K562 (cell line): ENCODE measurements at regions not wholly inside any gene's neighbourhood (a gene's known extent, or its start where the extent isn't known, plus 50 kb on each side); places are given as distances from the start of the nearest gene placed in this dataset.

Experiments
- ATAC-seq: fragments of 200-7000 bp; cut with Tn5 transposase; 3 replicates; pipeline ENCODE4 v1.9.1; 2020; ENCODE audit warnings: moderate library complexity
- BruUV-seq: library from RNA; stranded (reverse); fragments of 400-500 nt; replicated peaks from 2 replicates; lab custom pipeline; 2021; lab: Mats Ljungman, UMichigan
- CTCF ChIA-PET: fragments of 300-600 bp; formaldehyde crosslinking; extraction: SDS; loops from one replicate; lab custom pipeline; 2021; ENCODE audit warnings: low intra/inter-chr PET ratio; lab: Yijun Ruan, JAX
- POLR2A ChIA-PET: fragments of 300-600, 350-650 bp; sonication (Branson Sonifier 250); formaldehyde crosslinking; extraction: SDS; loops from one replicate; lab custom pipeline; 2021; ENCODE audit warnings: antibody characterized with exemption, inconsistent platforms; lab: Yijun Ruan, JAX
- DNase-seq, 4 experiments: peaks; one replicate each; pipeline versions ENCODE4 v3.0.0 to v3.0.0-alpha.2; 2011 to 2018; ENCODE audit warnings: low spot score in 3 of 4, mixed read lengths in 3 of 4; ENCODE audit errors: extremely low read depth in 1 of 4
- FAIRE-seq: peaks from 2 replicates; lab custom pipeline; 2011; peaks lifted over from hg19 to GRCh38; lab: Jason Lieb, UNC
- H2AFZ ChIP-seq: 2 replicates; pipeline ENCODE4 v1.6.0; 2011; ENCODE audit warnings: low read depth, low read length, control low read depth, inconsistent platforms
- H3K27ac ChIP-seq: fragments of 200-600 bp; 3 replicates; pipeline ENCODE4 v1.8.0; 2011; ENCODE audit warnings: low read depth, mild to moderate bottlenecking, control low read depth, inconsistent platforms, low read length, moderate library complexity, mixed read lengths; ENCODE audit errors: extremely low read depth
- H3K27me3 ChIP-seq, 2 experiments: fragments of 300-600 bp in 1 of 2; 2 replicates in 1 of 2; 3 replicates in 1 of 2; pipeline versions ENCODE4 v1.6.0 to v1.8.0; 2011; ENCODE audit warnings: inconsistent platforms in 2 of 2, low read length in 2 of 2, mild to moderate bottlenecking in 1 of 2, mixed read lengths in 1 of 2, moderate library complexity in 1 of 2; ENCODE audit not compliant: control insufficient read depth in 2 of 2, insufficient read depth in 2 of 2
- H3K36me3 ChIP-seq: fragments of 300-600 bp; 3 replicates; pipeline ENCODE4 v1.8.0; 2011; ENCODE audit warnings: mild to moderate bottlenecking, low read length, inconsistent platforms; ENCODE audit not compliant: control insufficient read depth, insufficient read depth
- H3K4me1 ChIP-seq, 2 experiments: fragments of 200-600 bp in 1 of 2; replicated peaks in 1 of 2; 2 replicates in 1 of 2; 3 replicates in 1 of 2; pipeline versions ENCODE4 v1.5.1 to v1.8.0; 2011; ENCODE audit warnings: inconsistent platforms in 2 of 2, low read length in 2 of 2, mild to moderate bottlenecking in 1 of 2, mixed read lengths in 1 of 2, moderate library complexity in 1 of 2; ENCODE audit not compliant: control insufficient read depth in 2 of 2, insufficient read depth in 2 of 2
- H3K4me2 ChIP-seq: 2 replicates; pipeline ENCODE4 v1.6.1; 2011; ENCODE audit warnings: low read length, control low read depth, inconsistent platforms, mixed read lengths; ENCODE audit not compliant: insufficient read depth
- H3K4me3 ChIP-seq: fragments of 200-600 bp; sonication (generic), shearing (Covaris generic); 2 replicates; pipeline ENCODE4 v1.5.1; 2016; ENCODE audit warnings: control low read depth, inconsistent platforms
- H3K79me2 ChIP-seq: fragments of 200-600 bp; 3 replicates; pipeline ENCODE4 v1.8.0; 2011; ENCODE audit warnings: low read length, inconsistent platforms; ENCODE audit not compliant: control insufficient read depth, insufficient read depth
- H3K9ac ChIP-seq, 2 experiments: 2 replicates each; pipeline versions ENCODE4 v1.6.0 to v1.6.1; 2011; ENCODE audit warnings: low read depth in 2 of 2, low read length in 2 of 2, control low read depth in 1 of 2, inconsistent platforms in 1 of 2, mild to moderate bottlenecking in 1 of 2, mixed read lengths in 1 of 2; ENCODE audit not compliant: insufficient read depth in 1 of 2
- H3K9me1 ChIP-seq: one replicate; pipeline ENCODE4 v1.6.0; 2011; ENCODE audit warnings: inconsistent platforms, mild to moderate bottlenecking, low read length, moderate library complexity; ENCODE audit not compliant: control insufficient read depth, insufficient read depth
- H3K9me3 ChIP-seq: replicated peaks from 2 replicates; pipeline ENCODE4 v1.5.1; 2011; ENCODE audit warnings: low read depth, low read length, inconsistent platforms; ENCODE audit not compliant: control insufficient read depth, insufficient read depth
- H4K20me1 ChIP-seq: replicated peaks from 2 replicates; pipeline ENCODE4 v1.6.1; 2011; ENCODE audit warnings: low read length, inconsistent platforms, mixed read lengths; ENCODE audit not compliant: control insufficient read depth, insufficient read depth
- HDGF ChIP-seq: fragments of 450-650 bp; IDR thresholded peaks from 2 replicates; pipeline ENCODE4 v1.6.1; 2016
- MAZ ChIP-seq, 2 experiments: fragments of 450-650 bp in 1 of 2; sonication (generic) in 1 of 2; formaldehyde crosslinking; IDR thresholded peaks in 1 of 2; conservative IDR thresholded peaks in 1 of 2; 2 replicates each; pipeline versions ENCODE4 v1.4.0 to v1.5.0; 2020; ENCODE audit warnings: mild to moderate bottlenecking in 1 of 2, missing genetic modification reagents in 1 of 2
- NUFIP1 ChIP-seq: fragments of 450-650 bp; IDR thresholded peaks from 2 replicates; pipeline ENCODE4 v1.6.1; 2018; ENCODE audit not compliant: partially characterized antibody
- RBM17 ChIP-seq: fragments of 200-400 bp; formaldehyde crosslinking; IDR thresholded peaks from 2 replicates; pipeline ENCODE4 v1.6.1; 2017; ENCODE audit warnings: low read depth, mild to moderate bottlenecking, low read length, borderline replicate concordance
- YBX1 ChIP-seq: fragments of 450-650 bp; IDR thresholded peaks from 2 replicates; pipeline ENCODE4 v1.7.1; 2016; ENCODE audit warnings: mild to moderate bottlenecking
- ZNF766 ChIP-seq: fragments of 200-800 bp; sonication (Bioruptor generic); conservative IDR thresholded peaks from 2 replicates; pipeline ENCODE4 v1.6.1; 2016; ENCODE audit warnings: missing genetic modification characterization, missing compliant biosample characterization
- WGBS: fragments of 100-300 bp; shearing (Covaris generic); methylation state at CpG from one replicate; pipeline ENCODE4 v1.1.6; 2016; ENCODE audit warnings: low coverage, mixed read lengths; ENCODE audit not compliant: insufficient coverage; ENCODE audit errors: missing lambda C conversion rate; 5-methylcytosine and 5-hydroxymethylcytosine counted together
- in situ Hi-C: fragments of 300-500 bp; cut with MboI; formaldehyde crosslinking; loops from 4 replicates; pipeline ENCODE4 v1.15.0; 2018; ENCODE audit warnings: inconsistent platforms, mixed read lengths
- intact Hi-C: fragments of 100-400 bp; cut with micrococcal nuclease; formaldehyde crosslinking; loops from 2 replicates; pipeline ENCODE4 v1.14.2; 2022
- TF ChIP-seq, protein P1 (sequence below): fragments of 450-650 bp; IDR thresholded peaks from 2 replicates; pipeline ENCODE4 v1.6.1; 2017; ENCODE audit warnings: mild to moderate bottlenecking, moderate library complexity

DNA sequence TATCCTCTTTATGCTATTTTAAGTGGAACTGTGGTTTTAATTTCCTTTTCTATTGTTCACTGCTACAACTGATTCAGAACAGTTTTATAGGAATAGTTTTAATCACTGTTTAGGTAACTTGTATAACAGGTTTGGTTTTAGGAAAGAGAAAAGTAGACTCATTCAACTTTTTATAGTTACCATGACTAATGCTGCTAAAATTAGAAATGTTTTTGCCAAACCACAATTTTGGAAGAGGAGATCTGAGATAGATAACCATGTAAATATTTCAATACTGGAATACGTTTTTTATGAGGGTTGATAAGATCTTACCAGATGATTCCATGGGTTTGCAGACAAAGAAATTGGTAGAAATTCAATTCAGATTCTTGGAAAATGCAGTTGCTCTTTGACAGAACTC, 404.6 kb upstream of the ARRDC3 start:
- TF ChIP-seq MAZ (CRISPR knock-in tag; conservative IDR thresholded peaks at IDR 0.05 in 1 of 2, IDR thresholded peaks at IDR 0.05 in 1 of 2) (no peak), HDGF (no peak), YBX1 (no peak), RBM17 (no peak), NUFIP1 (no peak), ZNF766 (no peak)
- TF ChIP-seq, protein P1, sequence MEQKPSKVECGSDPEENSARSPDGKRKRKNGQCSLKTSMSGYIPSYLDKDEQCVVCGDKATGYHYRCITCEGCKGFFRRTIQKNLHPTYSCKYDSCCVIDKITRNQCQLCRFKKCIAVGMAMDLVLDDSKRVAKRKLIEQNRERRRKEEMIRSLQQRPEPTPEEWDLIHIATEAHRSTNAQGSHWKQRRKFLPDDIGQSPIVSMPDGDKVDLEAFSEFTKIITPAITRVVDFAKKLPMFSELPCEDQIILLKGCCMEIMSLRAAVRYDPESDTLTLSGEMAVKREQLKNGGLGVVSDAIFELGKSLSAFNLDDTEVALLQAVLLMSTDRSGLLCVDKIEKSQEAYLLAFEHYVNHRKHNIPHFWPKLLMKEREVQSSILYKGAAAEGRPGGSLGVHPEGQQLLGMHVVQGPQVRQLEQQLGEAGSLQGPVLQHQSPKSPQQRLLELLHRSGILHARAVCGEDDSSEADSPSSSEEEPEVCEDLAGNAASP = no peak
- Histone ChIP-seq H3K27me3 (no peaks in the 10 kb centered on the region), H3K9ac (no peak overlapping the region), H2AFZ (no peak overlapping the region), H4K20me1 (no peaks in the 10 kb centered on the region), H3K79me2 (no peaks in the 10 kb centered on the region), H3K4me2 (no peak overlapping the region), H3K9me3 (no peaks in the 10 kb centered on the region), H3K4me3 (no peak overlapping the region), H3K27ac (no peak overlapping the region), H3K9me1 (no peaks in the 10 kb centered on the region), H3K36me3 (no peaks in the 10 kb centered on the region), H3K4me1 (no peaks in the 10 kb centered on the region)
- POLR2A ChIA-PET = no interaction called here
- FAIRE-seq (no peak), ATAC-seq (no peak), DNase-seq (no peak)
- in situ Hi-C loops = no loop called here
- CTCF ChIA-PET = no interaction called here
- intact Hi-C loops = no loop called here
- no TSS peak for BruUV-seq
- WGBS = 0% methylated on average over 1 of the region's 1 CpG
